HG02885 (cell line): ENCODE measurements at regions not wholly inside any gene's neighbourhood (a gene's known extent, or its start where the extent isn't known, plus 50 kb on each side); places are given as distances from the start of the nearest gene placed in this dataset.

Experiments
- ATAC-seq: cut with Tn5 transposase; IDR thresholded peaks from one replicate; pipeline ENCODE4 v1.9.1; 2021; ENCODE audit warnings: mild to moderate bottlenecking; ENCODE audit not compliant: unreplicated experiment, poor library complexity

DNA sequence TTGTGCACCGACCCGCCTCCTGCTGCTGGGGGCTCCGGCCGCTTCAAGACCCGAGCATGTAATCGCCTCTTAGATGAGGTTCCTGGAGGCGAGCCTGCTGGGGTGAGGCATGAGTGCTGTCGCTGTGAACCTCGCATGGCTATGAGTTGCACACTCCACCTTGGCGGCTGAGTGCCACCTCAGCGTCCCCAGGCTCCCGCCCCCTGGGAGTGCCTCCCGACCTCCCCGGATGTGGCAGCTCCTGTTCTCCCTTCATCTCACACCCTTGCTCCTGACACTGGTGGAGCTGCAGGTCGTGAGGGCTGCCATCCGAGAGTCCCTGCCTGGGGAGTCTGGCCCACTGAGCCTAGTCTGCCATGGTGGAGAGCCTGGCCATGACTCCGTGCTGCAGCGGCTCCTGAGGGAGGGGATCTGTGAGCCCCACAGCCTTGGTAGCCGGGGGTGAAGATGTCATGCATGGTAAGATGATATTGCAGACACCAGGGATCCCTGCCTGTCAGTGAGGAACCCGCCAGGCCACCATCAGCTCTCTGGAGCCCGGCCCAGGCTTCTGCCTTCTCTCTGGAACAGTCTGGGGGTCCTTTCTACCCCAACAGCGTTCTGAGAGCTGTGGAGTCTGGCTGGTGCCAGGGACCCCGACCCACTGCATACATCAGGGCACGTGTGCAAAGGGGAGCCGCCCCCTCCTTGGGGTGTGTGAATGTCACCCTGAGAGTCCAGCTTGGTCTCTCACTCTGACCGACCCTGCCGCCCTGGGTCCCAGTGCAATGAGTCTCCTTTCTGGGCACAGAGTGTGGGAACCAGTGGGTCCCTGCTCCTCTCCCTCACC, 61.6 kb upstream of the HS6ST1 start:
- ATAC-seq, result no peak

DNA sequence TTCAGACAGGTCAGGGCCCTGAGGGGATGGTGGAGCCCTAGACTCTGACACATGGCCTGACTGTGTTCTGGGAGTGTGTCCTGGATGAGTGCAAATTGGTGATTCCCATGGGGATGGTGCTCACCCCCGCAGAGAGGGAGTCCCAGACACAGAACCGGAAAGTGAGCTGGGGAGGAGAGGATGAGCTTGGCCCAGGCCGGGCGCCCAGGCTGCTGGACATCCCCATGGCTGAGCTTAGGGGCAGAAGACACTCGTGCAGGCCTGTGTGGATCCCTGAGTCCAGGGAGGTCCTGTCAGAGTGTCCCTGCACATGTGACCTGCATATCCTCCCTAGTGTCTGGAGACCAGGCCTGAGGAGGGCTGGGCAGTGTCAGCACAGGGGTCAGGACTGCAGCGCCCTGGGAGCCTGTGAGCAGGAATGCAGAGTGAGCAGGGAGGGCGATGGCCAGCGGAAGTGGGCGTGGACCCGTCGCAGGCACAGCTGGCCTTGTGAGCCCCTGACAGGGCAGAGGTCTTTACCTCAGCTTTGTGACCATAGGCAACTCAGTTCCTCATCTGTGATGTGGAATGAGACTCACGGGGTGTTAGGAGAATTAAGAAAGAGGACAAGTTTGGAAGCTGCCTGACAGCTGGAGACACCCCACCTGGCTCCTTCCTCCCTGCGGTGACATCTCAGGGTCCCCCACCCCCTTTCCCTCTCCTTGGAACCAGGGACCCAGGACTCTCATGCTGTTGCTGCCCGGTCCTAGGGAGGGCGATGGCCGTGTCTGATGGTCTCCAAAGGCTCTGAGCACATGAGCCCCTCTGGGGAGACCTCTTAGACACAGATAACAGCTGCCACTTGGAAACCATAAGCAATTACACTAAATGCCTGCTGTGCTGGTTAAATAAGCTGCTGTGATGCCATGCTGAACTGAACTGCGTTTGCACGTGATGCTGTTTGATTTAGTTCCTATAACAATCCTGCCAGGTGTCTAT, 62.6 kb upstream of the HS6ST1 start:
- ATAC-seq, result no peak

GRCh38 chr2:128384446-128384845, 65.8 kb upstream of the HS6ST1 start:
- ATAC-seq, result no peak

DNA sequence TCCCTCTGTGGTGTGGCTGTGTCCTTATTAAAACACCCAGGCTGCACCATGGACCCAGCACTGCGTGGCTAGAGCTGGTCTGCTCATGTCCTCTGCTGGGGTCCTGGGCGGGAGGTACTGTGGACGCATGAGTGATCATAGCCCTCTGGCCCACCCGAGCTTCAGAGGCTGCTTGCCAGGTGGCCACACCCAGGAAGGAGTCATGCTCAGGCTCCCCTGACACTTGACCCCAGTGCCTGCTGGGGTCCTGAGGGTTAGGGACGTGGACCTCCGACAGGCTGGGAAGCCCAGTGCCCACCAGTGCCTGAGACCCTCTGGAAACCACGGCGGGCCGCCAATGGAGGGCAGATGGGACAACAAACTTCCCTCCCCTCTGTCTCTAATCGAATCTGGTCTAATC, 66.3 kb upstream of the HS6ST1 start:
- no peak for ATAC-seq

DNA sequence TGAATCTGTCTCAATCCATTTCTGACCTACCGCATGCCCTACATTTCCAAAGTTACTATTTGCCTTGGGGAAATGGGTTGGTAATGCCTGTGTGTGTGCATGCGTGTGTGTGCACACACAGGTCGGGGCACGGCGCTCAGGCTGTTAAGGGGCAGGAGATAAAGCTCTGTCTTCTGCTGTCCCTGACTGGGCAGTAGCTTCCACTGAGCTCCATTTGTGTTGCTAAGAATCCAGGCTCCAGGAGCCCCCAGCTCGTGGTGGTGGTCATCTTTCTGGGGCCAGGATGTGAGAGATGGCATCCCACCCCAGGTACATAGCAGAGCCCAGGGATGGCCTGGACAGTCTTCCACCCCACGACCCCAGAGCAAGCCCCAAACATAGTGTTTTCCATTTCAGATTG, 66.7 kb upstream of the HS6ST1 start:
- no peak for ATAC-seq

- no peak for ATAC-seq
Measured at GRCh38 chr2:128386066-128386465, 67.4 kb upstream of the HS6ST1 start.

GRCh38 chr2:128388499-128388941, 69.9 kb upstream of the HS6ST1 start:
- no peak for ATAC-seq

DNA sequence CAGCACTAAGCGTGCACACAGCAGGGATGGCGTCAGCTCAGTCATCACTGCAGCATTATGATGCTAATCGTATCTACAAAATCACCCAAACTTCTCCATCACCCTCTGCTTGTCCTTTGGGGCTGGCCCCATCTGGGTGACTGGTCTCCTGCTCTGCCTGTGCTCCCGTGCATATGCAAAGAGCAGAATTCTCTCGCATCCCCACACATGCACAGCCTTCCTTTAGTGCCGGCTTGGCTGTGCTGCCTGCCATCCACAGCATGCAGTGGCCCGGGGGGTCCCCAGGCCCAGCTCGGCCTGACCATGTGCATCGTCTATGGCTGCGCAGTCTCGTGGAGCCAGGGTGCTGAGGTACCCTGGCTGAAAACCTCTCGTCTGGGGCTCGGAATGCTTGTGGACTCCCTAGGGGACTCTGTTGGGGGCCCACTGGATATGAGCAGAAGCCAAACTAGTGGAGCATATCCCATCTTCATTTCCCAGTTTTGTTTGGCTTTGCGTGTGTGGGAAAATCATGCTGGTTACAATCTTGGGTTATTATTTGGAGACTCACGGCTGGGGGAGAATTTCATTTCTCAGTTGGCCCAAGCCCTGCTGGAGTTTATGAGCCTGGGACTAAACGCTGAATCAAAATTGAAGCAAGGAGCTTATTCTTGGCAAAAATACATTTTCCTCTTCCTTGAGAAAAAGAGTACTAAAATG, 70.9 kb upstream of the HS6ST1 start:
- no peak for ATAC-seq

- no peak for ATAC-seq
Measured at GRCh38 chr2:128390256-128390990, 71.8 kb upstream of the HS6ST1 start.

DNA sequence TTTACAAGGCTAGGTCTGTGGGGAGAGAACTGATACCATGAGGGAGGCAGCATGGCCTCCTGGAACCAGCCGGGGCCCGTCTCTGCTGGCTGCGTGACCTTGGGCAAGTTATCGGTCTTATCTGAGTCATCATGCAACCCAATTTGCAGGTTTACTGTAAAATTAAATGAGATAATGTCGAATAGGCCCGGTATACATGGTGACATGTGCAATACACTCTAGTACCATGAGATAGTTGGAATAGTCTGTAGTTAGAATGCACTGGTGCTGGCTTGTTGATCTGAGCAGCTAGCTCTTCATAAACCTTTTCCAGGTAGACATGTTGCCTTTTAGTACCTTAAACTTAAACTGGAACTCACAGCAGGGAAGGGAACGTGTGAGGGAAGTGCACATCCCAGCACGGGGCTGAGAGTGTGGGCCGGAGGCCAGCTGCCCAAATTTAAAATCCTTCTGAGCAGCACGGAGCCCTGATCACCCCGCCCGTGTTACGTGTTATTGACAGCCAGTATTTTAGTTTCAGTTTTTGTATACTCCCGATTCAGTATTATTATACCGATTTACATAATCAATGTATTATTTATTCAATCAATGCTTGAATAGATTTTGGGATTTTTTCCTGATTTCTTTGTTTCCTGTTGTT, 72.4 kb upstream of the HS6ST1 start:
- no peak for ATAC-seq

DNA sequence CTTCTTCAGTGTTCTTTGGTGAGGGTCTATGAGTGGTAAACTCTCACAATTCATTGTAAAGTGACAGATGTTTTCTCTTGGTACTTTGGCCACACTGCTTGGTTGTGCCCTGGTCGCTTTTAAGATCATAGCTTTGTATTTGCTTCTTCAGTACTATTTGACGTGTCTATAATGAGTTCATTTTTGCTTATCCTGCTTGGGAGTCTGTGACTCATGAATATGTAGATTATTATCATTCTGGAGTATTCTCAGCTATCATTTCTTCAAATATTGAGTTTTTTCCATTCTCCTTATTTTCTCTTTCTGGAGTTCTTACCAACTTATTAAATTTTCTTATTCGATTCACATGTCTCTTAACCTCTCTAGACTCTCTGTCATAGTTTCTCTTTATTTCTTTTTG, 73.0 kb upstream of the HS6ST1 start:
- no peak for ATAC-seq

GRCh38 chr2:128392207-128392606, 73.5 kb upstream of the HS6ST1 start:
- no peak for ATAC-seq

GRCh38 chr2:128394007-128394730, 75.5 kb upstream of the HS6ST1 start:
- ATAC-seq, result no peak

GRCh38 chr2:128395196-128395595, 76.5 kb upstream of the HS6ST1 start:
- ATAC-seq, result no peak

DNA sequence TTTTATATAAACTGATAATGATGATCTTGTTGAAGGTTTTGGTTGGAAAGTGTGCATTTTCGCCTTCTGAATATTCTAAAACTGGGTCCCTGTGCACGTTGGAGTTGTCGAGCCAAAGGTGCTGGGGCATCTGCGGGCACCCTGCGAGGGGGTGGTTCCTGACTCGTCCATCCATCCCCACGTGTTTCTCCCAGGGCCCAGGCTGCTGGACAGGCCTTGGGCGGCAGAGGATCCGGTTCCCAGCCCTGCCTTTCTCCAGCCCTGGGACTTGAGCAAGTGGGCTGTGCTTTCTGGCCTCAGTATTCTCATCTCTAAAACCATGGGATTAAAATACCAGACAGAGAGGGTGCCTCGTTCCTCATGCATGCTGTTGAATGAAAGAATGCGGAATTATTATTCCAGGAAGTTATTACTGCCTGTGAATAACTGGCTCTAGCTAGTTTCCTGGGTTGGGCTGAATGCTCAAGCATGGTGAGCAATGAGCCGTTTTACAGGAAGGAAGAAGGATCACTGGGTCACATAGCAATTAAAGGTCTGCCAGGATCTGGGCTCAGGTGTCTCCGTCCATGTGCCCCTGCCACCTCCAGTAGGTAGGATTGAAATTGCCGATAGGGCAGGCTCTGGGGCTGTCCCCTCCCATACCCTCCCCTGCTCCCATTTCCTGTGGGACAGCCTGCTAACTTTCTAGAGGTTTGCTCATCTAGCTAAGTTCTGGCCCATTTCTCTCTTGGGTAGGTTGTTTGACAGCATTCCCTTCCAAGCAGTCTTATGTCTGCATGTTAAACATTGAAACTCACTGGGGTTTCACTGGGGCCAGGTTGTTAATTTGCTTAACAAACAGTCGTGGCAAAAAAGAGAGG, 77.2 kb upstream of the HS6ST1 start:
- ATAC-seq, result no peak

GRCh38 chr2:128396500-128396891, 77.8 kb upstream of the HS6ST1 start:
- no peak for ATAC-seq

- ATAC-seq, result no peak
Measured at GRCh38 chr2:128396946-128397345, 78.3 kb upstream of the HS6ST1 start.

DNA sequence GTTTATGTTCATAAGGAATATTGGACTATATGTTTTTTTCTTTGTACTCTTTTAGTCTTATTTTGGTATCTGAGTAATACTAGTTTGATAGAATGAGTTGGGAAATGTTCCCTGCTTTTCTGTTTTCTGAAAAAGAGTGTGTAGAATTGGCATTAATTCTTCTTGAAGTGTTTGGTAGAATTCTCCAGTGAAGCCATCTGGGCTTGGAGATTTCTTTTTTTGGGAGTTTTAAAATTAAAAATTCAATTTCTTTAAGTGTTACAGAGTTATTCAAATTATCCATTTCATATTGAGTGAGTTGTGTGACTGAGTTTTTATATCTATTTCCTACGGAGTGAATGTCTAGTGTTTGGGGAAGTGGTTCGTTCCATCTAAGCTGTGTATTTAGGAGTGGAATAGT, 80.6 kb upstream of the HS6ST1 start:
- no peak for ATAC-seq
